ENCODE measurements at regions not wholly inside any gene's neighbourhood (a gene's known extent, or its start where the extent isn't known, plus 50 kb on each side); places are given as distances from the start of the nearest gene placed in this dataset.

- DNase-seq (ENCODE audit: low read depth) = no peak
Measured at GRCh38 chr3:43894176-43895049, 203.7 kb downstream of the ABHD5 start.

DNA sequence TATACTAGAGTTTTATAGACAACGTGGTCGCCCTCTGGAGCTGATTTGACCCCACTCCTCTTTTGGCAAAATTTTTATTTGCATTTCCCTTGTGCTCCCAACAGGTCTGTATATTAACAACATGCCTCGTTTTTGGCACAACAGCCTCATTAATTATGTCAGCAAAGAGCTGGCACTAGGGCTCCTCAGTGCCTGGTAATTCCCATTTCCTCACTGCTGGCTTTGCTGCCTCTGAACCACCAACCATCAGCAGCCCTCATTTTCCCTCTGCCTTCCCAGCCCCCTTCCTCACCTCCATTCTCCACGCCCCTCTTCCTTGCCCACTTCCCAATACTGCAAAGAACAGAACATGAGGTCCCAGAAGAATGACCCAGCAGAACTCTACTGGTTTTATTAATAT is 204.8 kb downstream of the ABHD5 start:
- no peak for DNase-seq (ENCODE audit: low read depth)

- no peak for DNase-seq (ENCODE audit: low read depth)
Measured at GRCh38 chr3:43902415-43902814, 211.7 kb downstream of the ABHD5 start.

GRCh38 chr3:43905157-43905556 is 214.4 kb downstream of the ABHD5 start:
- DNase-seq (ENCODE audit: low read depth) = no peak

GRCh38 chr3:43906849-43907507 is 216.2 kb downstream of the ABHD5 start:
- DNase-seq (ENCODE audit: low read depth) = no peak

DNA sequence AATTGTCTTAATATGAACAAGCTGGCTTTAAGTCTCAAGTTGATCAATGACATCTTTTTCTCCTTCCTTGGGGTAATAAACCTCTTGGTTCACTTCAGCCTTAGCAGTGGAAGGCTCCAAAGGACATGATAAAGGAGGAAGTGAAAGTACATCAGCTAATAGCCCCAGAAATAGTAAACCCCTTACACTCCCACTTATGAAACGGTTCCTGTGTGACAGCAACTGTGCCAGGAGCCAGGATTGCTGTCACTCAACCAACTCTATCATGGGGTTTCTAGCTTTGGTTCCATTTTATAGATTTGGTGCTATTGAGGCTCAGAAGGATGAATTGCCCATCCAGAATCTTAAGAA is 216.7 kb downstream of the ABHD5 start:
- no peak for DNase-seq (ENCODE audit: low read depth)

DNA sequence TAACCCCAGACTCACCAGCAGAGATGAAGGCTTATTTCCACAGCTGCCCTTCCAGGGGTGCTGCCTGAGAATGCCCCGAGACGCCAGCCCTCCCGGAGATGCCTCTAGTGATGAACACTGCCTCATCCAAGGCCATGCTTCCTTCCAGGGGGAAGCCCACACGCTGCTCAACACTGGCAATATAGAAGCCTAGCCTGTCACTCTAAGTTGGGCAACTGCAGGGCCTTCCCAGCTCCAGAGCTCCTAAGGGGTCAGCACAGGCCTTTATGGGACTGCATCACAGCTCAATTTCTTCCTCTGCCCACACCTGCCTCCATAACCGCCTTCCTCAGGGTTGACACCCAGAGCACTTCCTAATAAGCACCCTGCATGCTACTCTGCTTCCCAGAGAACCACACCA is 217.7 kb downstream of the ABHD5 start:
- no peak for DNase-seq (ENCODE audit: low read depth)

DNA sequence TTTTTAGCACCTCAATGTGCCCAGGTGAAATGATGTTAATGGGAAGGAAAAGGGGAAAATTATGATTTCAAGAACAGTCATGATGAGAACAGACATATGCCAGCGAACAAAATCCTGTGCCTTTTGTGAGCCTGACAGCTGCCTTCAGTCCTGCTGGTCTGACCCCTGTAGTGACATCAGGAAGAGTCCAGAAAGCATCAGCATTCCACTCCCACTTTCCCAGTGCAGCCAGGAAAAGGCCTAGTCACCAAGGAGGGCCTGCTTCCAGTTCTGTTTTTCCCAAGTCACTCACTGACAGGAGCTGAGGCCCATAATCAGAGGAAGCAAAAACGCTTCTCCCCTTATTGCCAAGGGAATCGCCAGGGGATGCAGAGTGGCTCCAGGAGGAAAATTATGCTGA is 218.4 kb downstream of the ABHD5 start:
- DNase-seq (ENCODE audit: low read depth) = no peak

DNA sequence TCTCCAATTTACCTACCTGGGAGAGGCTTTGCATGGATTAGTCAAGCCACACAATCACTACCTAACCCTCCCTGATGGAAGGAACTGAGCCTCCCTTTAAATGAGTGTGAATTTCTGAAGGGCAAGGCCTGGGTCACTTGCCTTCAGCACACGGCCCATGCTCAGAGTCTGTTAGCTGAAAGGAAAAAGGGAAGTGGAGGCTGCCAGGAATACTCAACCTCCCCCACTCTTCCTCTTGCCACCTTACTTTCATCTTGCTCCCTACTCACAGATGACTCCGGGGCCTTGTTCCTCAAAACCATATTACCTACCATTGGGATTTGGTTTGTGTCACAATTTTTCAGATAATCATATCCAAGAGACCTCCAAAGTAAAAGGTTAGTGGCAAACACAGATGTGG is 220.0 kb downstream of the ABHD5 start:
- no peak for DNase-seq (ENCODE audit: low read depth)

GRCh38 chr3:43913036-43913948 is 222.6 kb downstream of the ABHD5 start:
- DNase-seq (ENCODE audit: low read depth) = no peak

DNA sequence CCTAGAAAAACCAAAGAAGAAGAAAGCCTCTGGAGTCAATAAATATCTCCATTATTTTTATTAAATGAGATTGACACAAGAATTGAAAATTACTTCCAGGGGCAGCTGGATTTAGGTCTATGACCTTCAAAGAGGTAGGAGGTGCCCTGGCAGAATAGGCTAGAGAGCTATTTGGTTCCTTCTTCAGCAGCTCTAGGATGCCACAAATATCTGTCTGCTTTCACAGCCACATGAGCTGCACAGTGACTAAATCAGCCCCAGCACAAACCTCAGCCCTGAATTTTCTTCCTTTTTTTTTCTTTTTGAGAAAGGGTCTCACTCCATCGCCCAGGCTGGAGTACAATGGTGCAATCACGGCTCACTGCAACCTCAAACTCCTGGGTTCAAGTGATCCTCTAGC is 223.5 kb downstream of the ABHD5 start:
- no peak for DNase-seq (ENCODE audit: low read depth)

DNA sequence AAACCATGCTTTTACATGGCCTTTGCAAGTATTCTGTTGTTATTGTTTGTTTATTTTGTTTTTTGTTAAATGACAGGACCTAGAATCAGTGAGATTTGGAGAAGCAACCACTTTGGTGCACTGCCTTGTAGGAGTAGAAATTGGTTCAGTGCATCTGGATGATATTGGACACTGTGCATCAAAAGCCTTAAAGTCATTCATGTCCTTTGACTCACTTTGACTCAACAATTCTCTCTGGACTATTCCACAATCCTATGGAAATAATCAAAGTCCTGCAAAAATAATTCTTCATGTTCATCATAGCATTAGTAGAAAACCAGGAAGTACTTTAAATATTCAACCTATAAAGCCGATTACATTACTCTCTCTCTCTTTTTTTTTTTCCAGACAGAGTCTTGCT is 224.8 kb downstream of the ABHD5 start:
- DNase-seq (ENCODE audit: low read depth) = no peak

GRCh38 chr3:43917361-43917760 is 226.6 kb downstream of the ABHD5 start:
- DNase-seq (ENCODE audit: low read depth) = no peak

GRCh38 chr3:43919029-43919428 is 228.3 kb downstream of the ABHD5 start:
- DNase-seq (ENCODE audit: low read depth) = no peak

GRCh38 chr3:43921056-43921648 is 230.4 kb downstream of the ABHD5 start:
- no peak for DNase-seq (ENCODE audit: low read depth)

DNA sequence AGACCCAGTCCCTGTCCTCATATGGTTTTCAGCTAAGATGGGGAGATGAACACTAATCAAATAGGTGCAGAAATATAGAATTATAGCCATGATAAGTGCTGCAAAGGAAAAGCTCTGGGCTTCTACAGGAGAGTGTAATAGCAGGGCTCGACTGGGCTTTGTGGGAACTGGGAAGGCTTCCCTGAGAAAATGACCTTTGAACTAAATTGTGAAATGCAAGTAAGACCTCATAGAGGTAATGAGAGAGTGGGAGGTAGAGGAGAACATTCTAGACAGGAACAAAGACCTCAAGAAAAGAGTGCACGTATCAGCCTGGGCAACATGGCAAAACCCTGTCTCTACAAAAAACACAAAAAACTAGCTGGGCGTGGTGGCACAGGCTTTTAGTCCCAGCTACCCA is 231.6 kb downstream of the ABHD5 start:
- no peak for DNase-seq (ENCODE audit: low read depth)

GRCh38 chr3:43923104-43923882 is 232.6 kb downstream of the ABHD5 start:
- no peak for DNase-seq (ENCODE audit: low read depth)

DNA sequence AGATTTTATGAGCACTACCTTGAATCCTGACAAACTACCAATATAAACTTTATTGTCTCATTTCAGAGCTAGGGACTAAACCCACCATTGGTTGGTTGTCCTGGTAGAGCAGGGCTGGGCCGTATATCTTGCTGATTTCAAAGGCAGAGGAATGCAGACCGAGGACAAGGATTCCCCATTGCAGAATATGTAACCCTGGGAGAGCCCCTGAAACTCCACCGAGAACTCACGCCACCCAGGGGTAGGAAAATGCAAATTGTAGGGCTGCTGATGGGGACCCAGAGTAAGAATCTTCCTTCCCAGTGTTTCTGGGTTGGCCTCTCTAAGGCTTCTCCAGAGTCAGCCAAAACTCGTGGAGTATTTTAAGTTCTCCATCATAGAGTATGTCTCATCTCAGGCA is 235.3 kb downstream of the ABHD5 start:
- no peak for DNase-seq (ENCODE audit: low read depth)

DNA sequence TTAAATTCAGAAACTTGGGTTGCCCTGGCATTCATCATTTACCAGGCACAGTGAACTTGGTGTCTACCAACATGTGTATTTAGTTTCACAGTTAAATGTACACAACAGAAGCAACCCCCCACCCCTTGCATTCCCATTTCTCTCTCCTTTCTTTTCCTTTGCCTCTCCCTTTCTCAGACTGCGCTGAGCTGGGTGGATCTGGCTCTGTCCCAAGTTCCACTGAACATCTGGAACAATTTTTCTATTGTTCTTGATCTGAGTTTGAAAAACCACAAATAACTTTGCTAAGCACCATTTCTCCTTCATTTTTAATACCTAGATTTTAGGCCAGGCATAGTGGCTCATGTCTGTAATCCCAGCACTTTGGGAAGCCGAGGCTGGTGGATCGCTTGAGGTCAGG is 242.2 kb downstream of the ABHD5 start:
- DNase-seq (ENCODE audit: low read depth) = no peak

DNA sequence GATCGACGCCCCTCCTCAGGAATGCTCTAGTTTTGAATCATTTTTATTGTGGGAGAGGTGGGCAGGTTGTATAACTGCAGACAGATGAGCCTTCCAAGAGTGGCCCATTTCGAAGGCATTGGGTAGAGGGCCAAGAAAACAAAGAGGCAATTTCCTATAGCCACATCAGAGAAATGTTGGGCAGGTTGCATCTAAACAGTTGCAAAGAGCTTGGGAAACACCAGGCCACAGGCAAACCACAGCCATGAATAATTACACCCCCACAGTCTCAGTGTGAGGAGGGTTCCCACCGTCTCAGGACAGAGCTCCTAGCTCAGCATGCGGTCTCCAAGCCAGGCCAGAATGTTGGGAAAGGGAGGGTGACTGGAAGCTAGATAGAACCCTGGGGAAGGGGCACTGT is 257.3 kb downstream of the ABHD5 start:
- no peak for DNase-seq (ENCODE audit: low read depth)

DNA sequence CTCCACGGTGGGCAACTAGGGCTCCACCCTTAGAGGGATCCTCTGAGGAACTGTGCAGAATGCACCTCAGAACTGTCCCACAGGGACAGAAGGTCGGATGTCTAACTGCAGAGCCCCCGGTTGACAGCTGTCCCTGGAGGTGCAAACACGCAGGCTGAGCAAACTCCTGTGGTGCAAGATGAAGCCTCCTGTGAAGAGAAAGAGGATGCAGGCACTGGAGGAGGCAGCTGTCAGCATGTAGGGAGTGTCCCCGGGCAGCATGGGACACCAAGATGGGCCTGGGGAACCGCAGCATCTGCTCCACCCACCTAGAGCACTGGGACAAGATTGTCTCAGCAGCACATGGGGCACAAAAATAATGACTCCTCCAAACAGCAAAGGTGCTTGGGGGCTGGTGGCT is 258.9 kb downstream of the ABHD5 start:
- no peak for DNase-seq (ENCODE audit: low read depth)

DNA sequence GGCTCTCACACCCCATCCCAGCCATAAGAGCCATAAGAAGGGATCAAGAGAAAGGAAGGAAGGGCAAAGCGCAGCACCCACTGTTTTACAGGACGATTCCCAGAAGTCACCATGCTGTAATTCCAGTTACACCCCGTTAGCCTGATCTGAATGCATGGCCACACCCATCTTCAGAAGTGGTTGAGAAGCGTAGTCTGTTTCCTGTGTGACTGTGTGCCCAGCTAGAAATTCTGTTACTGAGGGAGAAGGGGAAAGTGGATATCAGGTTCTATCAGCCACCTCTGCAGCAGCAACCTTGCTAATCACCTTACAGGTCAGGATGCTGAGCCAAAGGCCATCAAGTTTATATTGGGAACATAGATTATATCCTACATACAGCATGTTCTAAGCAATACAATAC is 260.0 kb downstream of the ABHD5 start:
- no peak for DNase-seq (ENCODE audit: low read depth)
